ENCODE measurements at regions not wholly inside any gene's neighbourhood (a gene's known extent, or its start where the extent isn't known, plus 50 kb on each side); places are given as distances from the start of the nearest gene placed in this dataset.

- no peak for DNase-seq
These were observed 291.5 kb upstream of the IGFBP3 start for GRCh38 chr7:46212425-46213153.

DNA sequence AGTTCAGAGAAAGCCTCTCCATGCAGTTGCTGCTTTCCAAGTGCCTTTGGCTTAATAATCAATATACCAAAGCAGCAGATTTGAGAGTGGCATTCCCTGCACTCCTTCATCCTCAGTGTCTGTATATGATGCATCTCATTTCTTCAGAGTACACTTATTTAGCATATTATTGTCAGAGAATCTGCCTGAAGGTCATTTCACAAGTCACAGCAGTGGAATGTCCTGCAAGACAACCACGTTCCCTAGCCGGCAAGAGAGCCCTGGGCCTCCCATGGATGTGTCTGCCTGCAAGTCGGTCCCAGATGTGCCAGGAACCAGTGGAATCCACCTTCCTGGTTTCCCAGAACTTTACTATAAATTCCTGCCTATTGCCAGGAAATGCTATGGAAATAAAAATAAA, 289.4 kb upstream of the IGFBP3 start:
- no peak for DNase-seq

- no peak for DNase-seq
These were observed 288.7 kb upstream of the IGFBP3 start for GRCh38 chr7:46209611-46210388.

DNA sequence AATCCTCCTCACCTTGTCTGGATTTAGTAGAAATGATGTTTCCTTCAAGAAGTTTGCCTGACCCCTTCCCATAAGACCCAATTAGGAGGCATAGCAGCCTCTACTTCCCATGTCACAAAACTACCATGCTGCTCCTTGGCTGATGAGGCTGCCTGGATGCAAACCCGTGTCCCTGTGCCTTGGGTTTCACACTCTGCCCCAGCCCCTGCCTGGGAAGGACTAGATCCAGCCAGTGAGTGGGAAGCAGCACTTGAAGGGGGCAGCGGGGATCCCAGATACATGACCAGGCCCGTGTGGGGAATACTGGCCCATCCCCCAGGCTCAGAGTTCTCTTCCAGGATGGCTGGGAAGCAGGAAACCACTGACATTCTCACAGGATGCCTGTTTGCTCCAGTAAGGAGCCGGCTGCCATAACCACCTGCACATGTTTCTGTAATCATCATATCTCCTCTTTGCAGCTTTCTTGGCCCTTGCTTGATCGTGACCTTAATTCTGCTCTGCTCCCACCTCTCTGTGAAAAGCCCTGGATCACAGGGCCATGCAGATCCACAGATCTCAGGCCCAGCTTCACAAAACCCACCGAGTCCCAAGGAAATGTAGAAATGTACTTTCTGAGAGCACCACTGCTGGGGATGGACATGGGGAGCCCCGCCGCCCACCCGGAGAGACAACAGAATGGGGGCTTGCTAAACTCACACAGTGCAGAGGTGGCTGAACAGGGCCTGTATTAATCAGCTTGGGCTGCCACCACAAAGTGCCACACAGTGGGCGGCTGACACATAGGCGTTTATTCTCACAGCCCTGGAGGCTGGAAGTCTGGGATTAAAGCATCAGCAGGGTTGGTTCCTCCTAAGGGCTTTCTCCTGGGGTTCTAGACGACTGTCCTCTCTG, 287.8 kb upstream of the IGFBP3 start:
- DNase-seq = no peak

DNA sequence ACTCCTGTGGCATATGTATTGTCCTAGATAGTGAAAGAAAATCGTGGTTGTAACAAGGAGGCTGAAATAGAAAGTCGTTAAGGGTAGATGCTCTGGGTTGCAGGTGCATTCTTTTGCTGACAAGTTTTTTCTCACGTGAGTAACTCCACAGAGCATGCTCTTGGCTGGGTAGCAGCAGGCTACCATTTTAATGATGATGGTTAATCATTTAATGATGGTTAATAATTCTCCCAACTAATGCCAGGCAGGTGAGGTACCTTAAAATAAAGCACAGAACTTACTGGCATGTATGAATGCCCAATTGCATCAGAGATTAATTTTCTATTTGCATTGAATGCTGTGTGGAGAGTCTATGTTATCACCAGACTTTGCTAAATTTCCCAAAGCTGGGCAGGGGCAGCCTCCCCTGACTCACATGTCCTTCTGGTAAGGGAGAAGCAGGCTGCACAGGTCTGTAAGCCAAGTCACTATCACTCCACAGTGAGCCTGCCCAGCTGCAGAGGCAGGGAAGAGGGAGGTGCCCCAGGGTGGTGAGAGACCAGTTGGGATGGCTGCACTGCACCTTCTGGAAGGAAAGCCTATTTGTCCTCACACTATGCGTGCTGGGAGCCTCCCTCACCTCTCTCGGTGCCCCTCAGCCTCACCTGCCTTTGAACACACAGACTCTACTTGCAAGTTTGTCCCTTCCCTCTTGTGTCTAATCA, 287.0 kb upstream of the IGFBP3 start:
- DNase-seq = no peak

GRCh38 chr7:46206476-46207060, 285.5 kb upstream of the IGFBP3 start:
- DNase-seq = no peak

GRCh38 chr7:46205478-46205877, 284.4 kb upstream of the IGFBP3 start:
- DNase-seq = no peak

- DNase-seq = no peak
These were observed 282.9 kb upstream of the IGFBP3 start for GRCh38 chr7:46203926-46204325.

DNA sequence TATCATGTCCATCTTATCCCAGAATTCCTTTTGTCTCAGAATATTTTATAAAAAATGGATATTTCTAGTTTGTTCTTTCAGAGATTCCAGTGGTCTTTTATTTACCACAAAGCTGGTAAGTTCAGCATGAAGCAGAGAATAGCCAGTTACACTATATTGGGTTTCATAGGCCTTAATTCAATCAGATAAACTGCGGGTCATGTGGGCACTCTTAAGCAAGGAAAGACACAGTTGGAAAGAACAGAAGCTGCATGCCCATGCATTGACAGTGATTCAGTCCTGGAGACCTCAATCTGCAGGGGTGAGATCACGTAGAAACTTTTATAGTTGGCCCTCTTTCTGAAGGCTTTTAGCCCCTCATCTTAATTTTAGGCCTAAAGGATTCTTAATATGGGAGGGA, 281.3 kb upstream of the IGFBP3 start:
- no peak for DNase-seq

DNA sequence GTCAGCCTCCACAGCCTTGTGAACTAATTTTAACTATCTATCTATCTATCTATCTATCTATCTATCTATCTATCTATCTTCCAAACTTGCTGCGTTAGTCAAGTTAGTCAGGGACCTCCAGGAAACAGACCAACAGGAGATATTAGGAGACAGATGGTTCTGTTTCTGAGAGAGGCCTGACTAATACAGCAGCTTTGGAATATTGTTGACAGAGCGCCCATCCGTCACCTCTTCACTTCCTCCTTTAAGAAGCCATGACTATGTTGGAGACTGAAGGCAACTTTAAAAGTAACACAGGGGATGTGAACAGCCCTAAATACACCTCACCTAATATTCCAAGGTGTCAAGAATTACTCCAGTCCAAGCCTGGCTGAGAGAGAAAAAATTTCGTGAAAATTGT, 280.9 kb upstream of the IGFBP3 start:
- no peak for DNase-seq

- no peak for DNase-seq
These were observed 277.6 kb upstream of the IGFBP3 start for GRCh38 chr7:46198701-46199100.

DNA sequence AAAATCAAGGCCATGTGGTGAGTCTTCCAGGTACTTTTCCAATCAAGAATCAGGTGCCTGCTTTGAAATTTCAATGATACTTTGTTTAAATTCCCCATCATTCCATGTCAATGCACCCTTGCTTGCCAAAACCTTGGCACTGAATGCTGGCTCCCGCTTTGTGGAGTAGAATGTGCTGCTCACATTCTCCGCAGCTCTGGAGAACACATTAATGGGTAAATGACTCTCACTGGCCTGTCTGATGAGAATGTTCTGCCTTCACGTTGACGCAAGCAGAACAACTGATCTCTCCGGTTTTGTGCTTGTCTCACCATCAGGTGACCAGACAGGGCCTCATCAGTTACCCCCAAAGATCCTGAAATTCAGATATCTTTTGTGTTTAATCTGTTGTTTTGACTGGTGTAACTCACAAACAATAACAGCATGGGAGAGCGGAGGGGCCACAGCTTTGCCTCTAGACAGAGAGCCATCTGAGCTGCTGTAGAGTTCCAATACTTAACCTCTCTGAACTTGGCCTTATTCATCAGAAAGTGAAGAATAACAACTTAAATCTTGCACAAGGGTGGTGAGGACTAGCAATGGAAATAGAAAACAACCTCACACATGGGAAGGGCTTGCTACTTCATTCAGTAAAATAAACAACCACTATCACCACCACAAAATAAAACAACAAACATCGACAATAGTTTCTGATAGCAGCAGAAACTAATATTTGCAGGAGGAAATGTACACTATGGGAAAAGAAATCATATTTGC, 276.9 kb upstream of the IGFBP3 start:
- no peak for DNase-seq

- DNase-seq = no peak
These were observed 274.9 kb upstream of the IGFBP3 start for GRCh38 chr7:46195934-46196333.

DNA sequence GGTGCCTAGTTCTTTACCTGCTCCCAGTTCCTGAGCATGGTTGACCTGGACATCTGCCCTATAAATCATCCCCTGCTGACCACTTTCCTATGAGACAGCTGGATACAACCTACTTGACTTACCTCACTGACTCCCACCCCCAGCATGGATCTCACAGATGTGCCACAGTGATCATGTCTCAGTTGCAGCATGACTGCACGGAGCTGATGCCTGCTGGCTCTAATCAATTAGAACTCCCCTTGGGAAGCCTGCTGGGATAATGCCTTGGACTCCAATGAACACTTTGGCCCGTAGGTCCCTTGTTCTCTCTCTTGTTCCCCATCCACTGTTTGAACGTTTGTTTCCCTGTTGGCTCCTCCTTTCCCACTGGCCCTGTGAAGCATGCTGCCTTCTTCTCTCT, 271.2 kb upstream of the IGFBP3 start:
- no peak for DNase-seq

DNA sequence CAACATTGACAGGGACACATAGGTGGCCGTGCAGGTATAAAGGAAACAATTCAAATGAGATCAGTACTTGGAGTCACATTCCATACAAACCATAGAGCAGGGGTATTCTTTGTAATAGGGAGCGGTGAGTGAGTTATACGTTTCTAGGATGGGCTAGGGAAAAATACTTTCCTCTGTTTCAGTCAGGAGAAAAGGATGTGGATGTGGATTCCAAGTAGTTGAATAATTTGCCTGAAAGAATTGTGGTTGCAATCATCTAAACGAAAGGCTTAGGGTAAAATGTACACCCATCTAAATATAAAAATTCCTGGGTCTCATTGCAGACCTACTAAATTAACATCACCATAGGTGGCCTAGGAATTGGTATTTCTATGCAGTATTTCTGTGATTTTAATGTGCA, 270.7 kb upstream of the IGFBP3 start:
- DNase-seq = no peak

- DNase-seq = no peak
These were observed 270.2 kb upstream of the IGFBP3 start for GRCh38 chr7:46191296-46191695.

DNA sequence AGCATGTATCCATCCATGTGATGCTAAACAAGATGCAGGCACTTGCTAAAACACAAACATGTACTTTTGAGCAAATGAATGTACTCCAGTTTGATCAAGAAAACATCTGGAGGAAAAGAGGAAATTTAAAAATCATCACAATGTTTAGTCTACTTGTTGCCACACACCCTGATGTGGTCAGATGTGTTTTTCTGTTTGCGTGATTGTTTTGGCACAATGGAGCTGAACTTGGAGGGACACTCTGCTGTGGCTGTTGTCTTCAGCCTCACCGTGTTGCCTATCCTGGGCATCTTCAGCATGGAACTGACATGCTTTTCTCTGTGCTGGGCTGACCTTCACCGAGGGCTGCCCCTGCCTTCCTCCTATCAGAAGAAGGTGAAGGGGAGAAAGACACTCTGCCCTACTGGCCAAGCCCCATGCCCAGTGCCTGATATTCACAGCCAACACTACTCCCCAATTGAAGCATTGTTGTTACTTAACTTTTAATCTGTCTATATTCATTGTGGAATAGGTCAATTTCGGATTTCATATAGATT, 268.3 kb upstream of the IGFBP3 start:
- no peak for DNase-seq

- no peak for DNase-seq
These were observed 265.1 kb upstream of the IGFBP3 start for GRCh38 chr7:46186131-46186530.

GRCh38 chr7:46179061-46179610, 258.1 kb upstream of the IGFBP3 start:
- no peak for DNase-seq

GRCh38 chr7:46178661-46179060, 257.6 kb upstream of the IGFBP3 start:
- DNase-seq = no peak

DNA sequence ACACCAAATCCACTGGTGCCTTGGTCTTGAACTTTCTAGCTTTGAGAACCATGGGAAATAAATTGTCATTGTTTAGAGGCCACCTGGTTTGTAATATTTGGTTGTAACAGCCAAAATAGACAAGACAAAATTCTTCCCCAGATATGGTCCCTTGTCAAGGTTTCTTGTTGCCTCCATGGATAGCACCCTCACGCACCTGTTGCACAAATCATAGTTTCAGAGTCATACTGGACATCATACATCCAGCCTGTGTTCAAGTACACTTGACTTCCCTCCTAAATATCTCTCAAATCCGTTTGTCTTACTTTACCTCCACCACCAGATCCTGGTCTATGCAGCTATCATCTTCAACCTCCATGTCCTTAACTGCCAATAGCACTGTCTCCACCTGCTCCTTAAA, 256.7 kb upstream of the IGFBP3 start:
- DNase-seq = no peak
